Gastroesophageal sphincter (tissue), 4 donors: ENCODE measurements at regions not wholly inside any gene's neighbourhood (a gene's known extent, or its start where the extent isn't known, plus 50 kb on each side); places are given as distances from the start of the nearest gene placed in this dataset.

Experiments
- ATAC-seq: fragments of 150-250 bp; one replicate; pipeline ENCODE4 v1.9.1; 2016; ENCODE audit warnings: mild to moderate bottlenecking, moderate library complexity
- H3K27ac ChIP-seq, 4 donors: fragments of 200-600 bp; sonication (generic) in 3 of 4; 1 replicate in 3 of 4; 2 replicates in 1 of 4; pipeline ENCODE4 v1.5.1; 2016 to 2019
- H3K27me3 ChIP-seq: fragments of 200-600 bp; sonication (generic); one replicate; pipeline ENCODE4 v1.5.1; 2019
- H3K36me3 ChIP-seq, 2 donors: fragments of 200-600 bp; sonication (generic); one replicate each; pipeline ENCODE4 v1.5.1; 2019; ENCODE audit warnings: control low read depth in 1 of 2
- H3K4me1 ChIP-seq, 3 donors: fragments of 200-600 bp; sonication (generic); 1 replicate in 2 of 3; 2 replicates in 1 of 3; pipeline ENCODE4 v1.5.1; 2016 to 2019; ENCODE audit warnings: control low read depth in 2 of 3
- H3K4me3 ChIP-seq, 2 donors: fragments of 200-600 bp; sonication (generic); one replicate each; pipeline ENCODE4 v1.5.1; 2019; ENCODE audit warnings: mild to moderate bottlenecking in 1 of 2, moderate library complexity in 1 of 2
- H3K9me3 ChIP-seq, 3 donors: fragments of 200-600 bp; sonication (generic); one replicate each; pipeline ENCODE4 v1.5.1; 2017 to 2019; ENCODE audit warnings: control low read depth in 2 of 3
- EP300 ChIP-seq: sonication (generic); formaldehyde crosslinking; IDR thresholded peaks from one replicate; pipeline ENCODE4 v1.6.1; 2017; ENCODE audit warnings: antibody characterized with exemption, mild to moderate bottlenecking
- POLR2A ChIP-seq, 2 donors: fragments of 450-650 bp; IDR thresholded peaks; one replicate each; pipeline ENCODE4 v1.6.1; 2017; ENCODE audit warnings: antibody characterized with exemption in 2 of 2, mild to moderate bottlenecking in 2 of 2, moderate library complexity in 1 of 2
- POLR2AphosphoS5 ChIP-seq: sonication (generic); formaldehyde crosslinking; IDR thresholded peaks from one replicate; pipeline ENCODE4 v1.6.1; 2017; ENCODE audit warnings: antibody characterized with exemption
- WGBS, 2 donors: methylation state at CpG; one replicate each; pipeline ENCODE4 v1.1.5; 2018; ENCODE audit warnings: low coverage in 1 of 2; 5-methylcytosine and 5-hydroxymethylcytosine counted together
- TF ChIP-seq, protein P1 (sequence below), 4 experiments: fragments of 200-600 bp in 2 of 4; fragments of 450-650 bp in 2 of 4; sonication (generic) in 1 of 4; IDR thresholded peaks; one replicate each; pipeline ENCODE4 v1.5.1; 2017 to 2019; ENCODE audit warnings: antibody characterized with exemption in 4 of 4, mild to moderate bottlenecking in 2 of 4, moderate library complexity in 2 of 4

DNA sequence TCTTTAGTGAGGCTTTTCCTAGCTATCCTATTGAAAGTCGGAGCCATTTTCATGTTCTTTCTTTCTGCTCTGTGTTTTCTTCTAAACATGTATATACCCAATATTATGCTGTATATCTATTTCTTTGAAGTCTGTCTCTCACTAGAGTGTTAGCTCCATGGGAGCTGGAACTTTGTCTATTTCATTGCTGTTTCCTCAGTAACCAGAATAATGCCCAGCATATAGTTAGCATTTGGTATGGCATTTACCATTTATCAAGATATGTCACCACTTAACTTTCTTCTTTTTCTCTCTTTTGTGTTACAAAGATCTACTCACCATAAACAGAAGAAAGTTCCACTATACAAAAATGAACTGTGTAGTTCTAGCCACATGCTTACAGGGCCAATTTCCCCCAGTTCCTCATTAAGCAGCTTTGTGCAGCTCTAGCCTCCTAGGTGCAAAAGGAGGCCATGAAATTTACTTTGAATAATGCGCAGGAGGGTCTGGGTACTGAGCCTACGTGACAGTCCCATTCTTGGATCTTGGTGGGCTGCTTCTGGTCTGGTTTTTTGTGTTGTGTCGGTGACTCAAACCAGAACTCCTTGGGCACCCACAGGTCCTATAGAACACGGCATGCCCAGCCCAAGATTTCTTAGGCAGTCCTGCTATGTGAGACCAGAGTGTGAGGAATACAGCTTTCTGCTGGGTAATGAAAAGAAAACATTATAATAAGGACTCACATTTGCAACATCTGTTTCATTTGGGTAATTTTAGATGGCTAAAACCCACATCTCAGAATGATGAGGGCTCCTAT lies 302.3 kb upstream of the IGFBP7 start:
- Histone ChIP-seq H3K27ac (no peak overlapping the region), H3K27me3 (no peaks in the 10 kb centered on the region), H3K4me3 (no peak overlapping the region), H3K4me1 (no peaks in the 10 kb centered on the region), H3K9me3 (no peaks in the 10 kb centered on the region), H3K36me3 (no peaks in the 10 kb centered on the region)
- ATAC-seq = no peak
- 93 to 95% methylated on average over 2 to 4 of the region's 5 CpGs for WGBS, 2 donors
- TF ChIP-seq POLR2AphosphoS5 (no peak), EP300 (no peak), POLR2A (IDR thresholded peaks at IDR 0.05) (no peak)

DNA sequence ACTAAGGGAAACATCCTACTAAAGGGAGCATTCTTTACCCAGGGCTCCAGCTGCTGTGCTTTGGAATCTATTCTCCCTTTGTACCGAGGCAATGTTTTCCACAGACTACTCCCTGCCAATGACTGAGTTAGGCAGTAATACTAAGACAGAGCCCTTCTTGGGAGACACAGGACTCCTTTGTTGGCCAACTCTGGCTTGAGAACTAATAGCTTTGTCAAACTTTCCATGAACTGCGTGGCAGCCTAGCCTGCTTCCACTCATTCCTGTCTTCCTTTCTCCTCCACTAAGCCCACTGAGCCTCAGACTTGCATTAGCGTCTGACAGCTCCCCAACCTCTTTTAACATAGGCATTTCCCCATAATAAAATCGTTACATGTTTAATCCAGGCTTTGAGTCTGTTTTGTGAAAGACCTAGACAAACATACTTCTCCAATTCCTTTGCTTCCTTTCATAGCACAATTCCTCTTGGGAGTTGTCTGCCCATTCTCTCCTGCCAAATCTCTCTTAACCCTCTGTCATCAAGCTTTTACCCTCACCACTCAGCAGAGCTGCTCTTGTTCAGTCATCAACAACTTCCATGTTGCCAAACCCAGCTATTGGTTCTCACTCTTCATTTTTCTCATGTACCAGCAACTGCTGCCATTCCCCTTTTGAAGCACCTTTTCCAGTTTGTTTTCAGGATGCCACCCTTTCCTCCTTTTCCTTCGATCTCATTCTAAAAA lies 300.3 kb upstream of the IGFBP7 start:
- Histone ChIP-seq H3K9me3 (no peaks in the 10 kb centered on the region), H3K27me3 (no peaks in the 10 kb centered on the region), H3K36me3 (no peaks in the 10 kb centered on the region), H3K4me3 (no peak overlapping the region), H3K27ac (peak overlapping the region in 3 of 4 donors; percentile 24 to 54 (median 32)), H3K4me1 (no peaks in the 10 kb centered on the region)
- peak; percentile 58 for ATAC-seq
- WGBS, 2 donors = 40 to 53% methylated on average over 4 to 5 of the region's 5 CpGs
- TF ChIP-seq POLR2AphosphoS5 = peak; percentile 55
- TF ChIP-seq, protein P1, sequence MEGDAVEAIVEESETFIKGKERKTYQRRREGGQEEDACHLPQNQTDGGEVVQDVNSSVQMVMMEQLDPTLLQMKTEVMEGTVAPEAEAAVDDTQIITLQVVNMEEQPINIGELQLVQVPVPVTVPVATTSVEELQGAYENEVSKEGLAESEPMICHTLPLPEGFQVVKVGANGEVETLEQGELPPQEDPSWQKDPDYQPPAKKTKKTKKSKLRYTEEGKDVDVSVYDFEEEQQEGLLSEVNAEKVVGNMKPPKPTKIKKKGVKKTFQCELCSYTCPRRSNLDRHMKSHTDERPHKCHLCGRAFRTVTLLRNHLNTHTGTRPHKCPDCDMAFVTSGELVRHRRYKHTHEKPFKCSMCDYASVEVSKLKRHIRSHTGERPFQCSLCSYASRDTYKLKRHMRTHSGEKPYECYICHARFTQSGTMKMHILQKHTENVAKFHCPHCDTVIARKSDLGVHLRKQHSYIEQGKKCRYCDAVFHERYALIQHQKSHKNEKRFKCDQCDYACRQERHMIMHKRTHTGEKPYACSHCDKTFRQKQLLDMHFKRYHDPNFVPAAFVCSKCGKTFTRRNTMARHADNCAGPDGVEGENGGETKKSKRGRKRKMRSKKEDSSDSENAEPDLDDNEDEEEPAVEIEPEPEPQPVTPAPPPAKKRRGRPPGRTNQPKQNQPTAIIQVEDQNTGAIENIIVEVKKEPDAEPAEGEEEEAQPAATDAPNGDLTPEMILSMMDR (IDR thresholded peaks at IDR 0.05) = no peak

DNA sequence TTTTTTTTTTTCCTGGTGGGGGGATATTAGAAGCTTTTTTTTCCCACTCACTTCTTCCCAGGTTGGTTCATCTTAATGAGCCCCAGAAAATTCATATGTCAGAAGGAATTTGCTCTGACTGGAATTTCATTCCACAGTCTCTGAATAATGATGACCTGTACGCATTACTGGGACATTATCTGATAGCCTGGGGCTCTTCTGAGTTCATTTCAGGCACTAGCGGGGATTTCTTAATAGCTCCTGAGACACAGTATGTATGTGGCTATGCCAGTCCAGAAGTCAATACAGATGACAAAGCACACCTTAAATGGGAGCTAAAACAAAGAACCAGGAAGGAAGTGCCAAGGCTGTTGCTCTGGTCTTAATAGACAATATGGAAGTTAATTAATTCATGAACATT lies 295.2 kb upstream of the IGFBP7 start:
- no peak overlapping the region for H3K27ac ChIP-seq
- no peak for ATAC-seq
- no peak overlapping the region for H3K4me3 ChIP-seq
- no peaks in the 10 kb centered on the region for H3K4me1 ChIP-seq
- H3K27me3 ChIP-seq = no peaks in the 10 kb centered on the region
- peaks cover 0 to 8% (median 0%) of the 10 kb centered on the region in 3 donors for H3K9me3 ChIP-seq
- 86 to 93% methylated on average over 2 of the region's 2 CpGs for WGBS, 2 donors
- TF ChIP-seq POLR2A (IDR thresholded peaks at IDR 0.05) = no peak
- TF ChIP-seq EP300 = no peak
- TF ChIP-seq, protein P1 (IDR thresholded peaks at IDR 0.05) = no peak
- no peak for TF ChIP-seq POLR2AphosphoS5
- no peaks in the 10 kb centered on the region for H3K36me3 ChIP-seq

DNA sequence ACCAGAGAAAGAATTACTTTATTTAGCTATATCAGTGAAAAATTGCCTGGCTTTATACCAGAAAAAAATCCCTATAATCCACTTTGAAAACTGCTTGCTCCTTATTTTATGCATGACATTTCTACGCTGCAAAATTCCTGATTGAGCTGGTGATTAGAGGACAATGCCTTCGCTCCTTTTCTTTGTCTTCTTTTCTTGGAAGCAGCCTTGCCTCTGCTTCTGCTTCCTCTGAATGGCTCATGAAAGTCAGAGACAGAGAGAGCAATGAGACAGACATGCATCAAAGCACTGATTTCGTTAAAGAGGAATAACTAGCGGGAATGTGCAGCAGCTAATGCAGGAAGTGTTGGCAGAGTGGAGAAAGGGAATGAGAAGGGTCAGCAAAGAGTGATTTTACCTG lies 294.3 kb upstream of the IGFBP7 start:
- no peak overlapping the region for H3K27ac ChIP-seq
- H3K27me3 ChIP-seq = no peaks in the 10 kb centered on the region
- H3K36me3 ChIP-seq = no peaks in the 10 kb centered on the region
- TF ChIP-seq, protein P1 (IDR thresholded peaks at IDR 0.05) = no peak
- TF ChIP-seq POLR2A (IDR thresholded peaks at IDR 0.05) (no peak), POLR2AphosphoS5 (no peak), EP300 (no peak)
- 35 to 50% methylated on average over 4 of the region's 4 CpGs for WGBS, 2 donors
- H3K4me1 ChIP-seq = no peaks in the 10 kb centered on the region
- H3K4me3 ChIP-seq = no peak overlapping the region
- ATAC-seq = no peak
- H3K9me3 ChIP-seq = peaks cover 0 to 8% (median 0%) of the 10 kb centered on the region in 3 donors

DNA sequence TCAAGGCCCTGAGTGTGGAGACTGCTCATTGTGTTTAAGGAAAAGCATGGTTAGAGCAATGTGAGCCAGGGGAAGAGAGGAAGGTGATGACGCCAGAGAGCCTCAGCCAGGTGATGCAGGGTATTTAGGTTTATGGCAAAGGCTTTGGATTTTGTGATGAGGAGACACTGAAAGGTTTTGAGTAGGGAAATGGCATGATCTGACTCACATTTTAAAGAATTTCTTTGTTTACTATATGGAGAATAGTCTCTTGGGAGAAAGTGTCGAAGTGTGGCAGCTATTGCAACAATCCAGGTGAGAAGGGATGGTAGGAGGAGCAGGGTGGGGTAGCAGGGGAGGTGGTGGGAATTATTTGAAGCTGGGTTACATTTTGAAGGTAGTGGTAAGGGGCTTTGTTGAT lies 293.4 kb upstream of the IGFBP7 start:
- no peak for TF ChIP-seq EP300
- 77 to 82% methylated on average over 2 of the region's 2 CpGs for WGBS, 2 donors
- Histone ChIP-seq H3K27me3 (no peaks in the 10 kb centered on the region), H3K4me3 (no peak overlapping the region), H3K27ac (no peak overlapping the region), H3K4me1 (no peaks in the 10 kb centered on the region), H3K36me3 (no peaks in the 10 kb centered on the region), H3K9me3 (peaks cover 0 to 8% (median 0%) of the 10 kb centered on the region in 3 donors)
- ATAC-seq = no peak

DNA sequence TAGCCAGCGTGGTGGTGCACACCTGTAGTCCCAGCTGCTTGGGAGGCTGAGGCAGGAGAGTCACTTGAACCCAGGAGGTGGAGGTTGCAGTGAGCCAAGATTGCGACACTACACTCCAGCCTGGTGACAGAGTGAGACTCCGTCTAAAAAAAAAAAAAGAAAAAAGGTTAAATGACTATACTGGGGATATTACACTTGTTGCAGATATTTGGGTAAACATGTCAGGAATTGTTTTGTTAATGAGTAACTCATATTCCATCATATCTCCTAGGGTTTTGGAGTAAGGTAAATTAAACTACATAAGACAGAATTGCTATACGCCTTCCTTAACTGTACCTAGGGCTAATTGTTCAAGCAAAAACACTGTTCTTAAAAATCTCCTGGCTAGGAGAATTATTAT lies 291.4 kb upstream of the IGFBP7 start:
- WGBS, 2 donors = 60 to 90% methylated on average over 1 to 4 of the region's 4 CpGs
- H3K27ac ChIP-seq = no peak overlapping the region

More for the DNA sequence above, 291.4 kb upstream of the IGFBP7 start:
- no peaks in the 10 kb centered on the region for H3K4me1 ChIP-seq
- no peaks in the 10 kb centered on the region for H3K36me3 ChIP-seq
- no peaks in the 10 kb centered on the region for H3K27me3 ChIP-seq
- ATAC-seq = no peak
- H3K4me3 ChIP-seq = no peak overlapping the region
- peaks cover 0 to 8% (median 0%) of the 10 kb centered on the region in 3 donors for H3K9me3 ChIP-seq
- no peak for TF ChIP-seq POLR2AphosphoS5
- TF ChIP-seq, protein P1 (IDR thresholded peaks at IDR 0.05) = no peak
- TF ChIP-seq POLR2A (IDR thresholded peaks at IDR 0.05) = no peak
- no peak for TF ChIP-seq EP300
